Caco-2 (cell line): ENCODE measurements at regions not wholly inside any gene's neighbourhood (a gene's known extent, or its start where the extent isn't known, plus 50 kb on each side); places are given as distances from the start of the nearest gene placed in this dataset.
"Not testable (repeated sequence)": the region's sequence is repeated elsewhere in the genome, so short reads cannot be mapped to it uniquely, and the experiment has no call there.

Source experiments
- BruUV-seq: library from RNA; stranded (reverse); fragments of 400-500 nt; replicated peaks from 2 replicates; lab custom pipeline; 2021; lab: Mats Ljungman, UMichigan
- CTCF ChIA-PET: fragments of 300-600 bp; sonication (Branson Sonifier 250); formaldehyde crosslinking; loops from one replicate; lab custom pipeline; 2022; ENCODE audit warnings: antibody characterized with exemption; lab: Charles Lee
- POLR2A ChIA-PET: fragments of 300-600 bp; sonication (Branson Sonifier 250); formaldehyde crosslinking; loops from one replicate; lab custom pipeline; 2022; ENCODE audit warnings: antibody characterized with exemption; lab: Charles Lee
- DNase-seq, 2 experiments: peaks; one replicate each; pipeline versions ENCODE4 v3.0.0 to v3.0.0-alpha.2; 2020 to 2022
- H3K27me3 ChIP-seq: replicated peaks from 2 replicates; pipeline ENCODE4 v1.6.0; 2011; ENCODE audit warnings: low read length; ENCODE audit not compliant: control insufficient read depth, insufficient read depth
- H3K36me3 ChIP-seq: 2 replicates; pipeline ENCODE4 v1.5.1; 2011; ENCODE audit warnings: low read length; ENCODE audit not compliant: control insufficient read depth, insufficient read depth
- H3K4me1 ChIP-seq: fragments of 250-450 bp; sonication (Bioruptor Pico); 2 replicates; pipeline ENCODE4 v1.5.1; 2020; ENCODE audit warnings: mild to moderate bottlenecking
- H3K4me3 ChIP-seq: 2 replicates; pipeline ENCODE4 v1.5.1; 2011; ENCODE audit warnings: low read depth, mild to moderate bottlenecking, control low read depth, low read length
- H3K9me3 ChIP-seq: fragments of 250-450 bp; sonication (Bioruptor Pico); 2 replicates; pipeline ENCODE4 v1.5.1; 2020; ENCODE audit warnings: mild to moderate bottlenecking, moderate library complexity
- H3K27ac Mint-ChIP-seq: one replicate; pipeline ENCODE4 v1.8.0; 2022; ENCODE audit warnings: mixed read lengths; ENCODE audit not compliant: unreplicated experiment
- H3K27me3 Mint-ChIP-seq: one replicate; pipeline ENCODE4 v1.8.0; 2022; ENCODE audit warnings: mixed read lengths; ENCODE audit not compliant: insufficient read depth, unreplicated experiment
- H3K36me3 Mint-ChIP-seq: one replicate; pipeline ENCODE4 v1.8.0; 2022; ENCODE audit warnings: mild to moderate bottlenecking, mixed read lengths; ENCODE audit not compliant: insufficient read depth, unreplicated experiment
- H3K4me1 Mint-ChIP-seq: one replicate; pipeline ENCODE4 v1.8.0; 2022; ENCODE audit warnings: low read depth, mixed read lengths; ENCODE audit not compliant: unreplicated experiment
- H3K4me3 Mint-ChIP-seq: one replicate; pipeline ENCODE4 v1.8.0; 2022; ENCODE audit warnings: mild to moderate bottlenecking, moderate library complexity, mixed read lengths; ENCODE audit not compliant: unreplicated experiment
- H3K9me3 Mint-ChIP-seq: one replicate; pipeline ENCODE4 v1.8.0; 2022; ENCODE audit warnings: mixed read lengths; ENCODE audit not compliant: unreplicated experiment
- CTCF ChIP-seq, 2 experiments: fragments of 200-600 bp in 1 of 2; IDR thresholded peaks; 1 replicate in 1 of 2; 2 replicates in 1 of 2; pipeline versions ENCODE4 v1.5.1 to v1.8.0; 2011 to 2022; ENCODE audit warnings: antibody characterized with exemption in 1 of 2, control low read depth in 1 of 2, inconsistent platforms in 1 of 2, low read depth in 1 of 2, low read length in 1 of 2, mild to moderate bottlenecking in 1 of 2, moderate library complexity in 1 of 2; ENCODE audit not compliant: insufficient read depth in 1 of 2, severe bottlenecking in 1 of 2, unreplicated experiment in 1 of 2
- intact Hi-C: fragments of 100-400 bp; cut with micrococcal nuclease; formaldehyde crosslinking; loops from one replicate; pipeline ENCODE4 v1.10.0; 2022; ENCODE audit not compliant: unreplicated experiment

DNA sequence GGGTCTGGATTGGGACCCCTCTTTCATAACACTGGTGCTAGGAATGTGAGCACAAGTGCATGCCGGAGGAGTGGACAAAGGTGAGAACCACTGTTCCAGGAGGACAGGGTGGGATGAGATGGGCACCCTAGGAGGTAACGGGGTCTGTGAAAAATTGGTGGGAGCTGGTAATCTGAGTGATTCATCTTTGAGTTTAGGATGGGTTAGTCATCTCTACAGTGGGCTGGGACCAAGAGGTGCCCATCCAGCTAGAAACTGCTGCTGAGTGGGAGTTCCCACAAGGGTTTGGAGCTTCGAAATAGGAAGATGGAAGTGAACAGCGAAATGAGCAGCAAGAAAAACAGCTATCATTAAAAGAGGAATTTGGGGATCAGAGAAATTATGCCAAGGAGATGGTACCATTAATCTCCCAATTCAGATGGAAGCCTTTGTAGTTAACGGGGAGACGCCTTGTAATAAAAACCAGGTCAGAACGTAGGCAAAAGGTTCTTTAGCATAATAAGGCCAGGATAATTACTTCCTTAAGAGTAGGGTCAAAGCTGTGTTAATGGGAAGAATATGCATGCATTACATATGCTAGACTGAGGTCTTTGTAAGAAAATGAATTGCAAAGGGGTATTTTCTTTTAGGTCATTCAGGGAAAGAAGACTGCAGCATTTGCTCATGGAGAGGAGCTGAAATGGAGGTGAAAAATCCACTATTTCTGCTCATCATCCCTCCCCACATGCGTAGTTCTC is 55.5 kb downstream of the OLFML3 start:
- H3K9me3 Mint-ChIP-seq, result no peaks in the 10 kb centered on the region
- peaks cover 36% of the 10 kb centered on the region for H3K4me1 ChIP-seq
- H3K27me3 ChIP-seq, result no peaks in the 10 kb centered on the region
- TF ChIP-seq CTCF (IDR thresholded peaks at IDR 0.05; ENCODE audit: insufficient read depth in 1 of 2, low read depth in 1 of 2, low read length in 1 of 2, severe bottlenecking in 1 of 2, unreplicated experiment in 1 of 2), result no peak
- H3K36me3 ChIP-seq, result no peaks in the 10 kb centered on the region
- H3K36me3 Mint-ChIP-seq, result no peaks in the 10 kb centered on the region
- H3K27ac Mint-ChIP-seq, result no peak overlapping the region
- no peak overlapping the region for H3K4me3 Mint-ChIP-seq
- CTCF ChIA-PET, result no interaction called here
- intact Hi-C loops, result loop anchor here (1.0 kb wide), 2 partner anchors 55 to 73 kb away; partner anchors contain the start of gene OLFML3
- H3K9me3 ChIP-seq, result peaks cover 9% of the 10 kb centered on the region; the same call in 1 of the 2 replicates
- H3K4me3 ChIP-seq, result no peak overlapping the region
- no TSS peak for BruUV-seq
- H3K4me1 Mint-ChIP-seq, result no peaks in the 10 kb centered on the region
- H3K27me3 Mint-ChIP-seq, result no peaks in the 10 kb centered on the region
- POLR2A ChIA-PET, result no interaction called here
- no peak for DNase-seq

- no peaks in the 10 kb centered on the region for H3K9me3 Mint-ChIP-seq
- H3K36me3 Mint-ChIP-seq, result no peaks in the 10 kb centered on the region
- ChIA-PET POLR2A (no interaction called here), CTCF (no interaction called here)
- no TSS peak for BruUV-seq
- no peaks in the 10 kb centered on the region for H3K27me3 ChIP-seq
- H3K27ac Mint-ChIP-seq, result no peak overlapping the region
- H3K4me1 ChIP-seq, result peaks cover 36% of the 10 kb centered on the region
- peaks cover 9% of the 10 kb centered on the region; the same call in 1 of the 2 replicates for H3K9me3 ChIP-seq
- intact Hi-C loops, result no loop called here
- DNase-seq, result no peak
- no peak overlapping the region for H3K4me3 Mint-ChIP-seq
- no peaks in the 10 kb centered on the region for H3K4me1 Mint-ChIP-seq
- H3K36me3 ChIP-seq, result no peaks in the 10 kb centered on the region
- H3K4me3 ChIP-seq, result no peak overlapping the region
- H3K27me3 Mint-ChIP-seq, result no peaks in the 10 kb centered on the region
- no peak for TF ChIP-seq CTCF (IDR thresholded peaks at IDR 0.05; ENCODE audit: insufficient read depth in 1 of 2, low read depth in 1 of 2, low read length in 1 of 2, severe bottlenecking in 1 of 2, unreplicated experiment in 1 of 2)
Measured at GRCh38 chr1:114035304-114035700, 56.0 kb downstream of the OLFML3 start.

DNA sequence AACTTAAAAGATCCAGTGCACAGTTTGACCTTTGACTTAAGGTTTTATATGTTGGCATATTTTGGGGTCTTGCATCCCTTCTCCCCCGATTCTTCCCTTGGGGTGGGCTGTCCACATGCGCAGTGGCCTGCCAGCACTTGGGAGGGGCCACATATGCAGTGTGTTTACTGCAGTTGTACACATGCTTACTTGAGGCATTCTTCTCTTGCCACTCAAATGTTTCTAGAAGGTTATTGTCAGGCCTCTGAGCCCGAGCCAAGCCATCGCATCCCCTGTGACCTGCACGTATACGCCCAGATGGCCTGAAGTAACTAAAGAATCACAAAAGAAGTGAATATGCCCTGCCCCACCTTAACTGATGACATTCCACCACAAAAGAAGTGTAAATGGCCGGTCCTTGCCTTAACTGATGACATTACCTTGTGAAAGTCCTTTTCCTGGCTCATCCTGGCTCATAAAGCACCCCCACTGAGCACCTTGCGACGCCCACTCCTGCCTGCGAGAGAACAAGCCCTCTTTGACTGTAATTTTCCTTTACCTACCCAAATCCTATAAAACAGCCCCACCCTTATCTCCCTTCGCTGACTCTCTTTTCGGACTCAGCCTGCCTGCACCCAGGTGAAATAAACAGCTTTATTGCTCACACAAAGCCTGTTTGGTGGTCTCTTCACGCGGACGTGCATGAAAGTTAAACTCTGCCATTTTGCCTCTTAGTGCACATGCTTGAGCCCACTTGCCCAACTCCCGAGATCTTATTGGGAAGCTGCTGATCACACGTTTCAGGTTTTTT is 57.8 kb downstream of the OLFML3 start:
- H3K36me3 ChIP-seq, DNase-seq, H3K9me3 ChIP-seq, BruUV-seq, H3K27me3 ChIP-seq, POLR2A ChIA-PET, H3K27me3 Mint-ChIP-seq, H3K36me3 Mint-ChIP-seq, H3K4me3 Mint-ChIP-seq, intact Hi-C loops, CTCF ChIA-PET, H3K4me1 Mint-ChIP-seq, H3K9me3 Mint-ChIP-seq, H3K27ac Mint-ChIP-seq, H3K4me3 ChIP-seq: not testable (repeated sequence)
- H3K4me1 ChIP-seq, result peaks cover 36% of the 10 kb centered on the region
